ENCODE measurements at regions not wholly inside any gene's neighbourhood (a gene's known extent, or its start where the extent isn't known, plus 50 kb on each side); places are given as distances from the start of the nearest gene placed in this dataset.
A peak's percentile ranks its signal among the peaks of the same experiment; 100 is the strongest.

- no TSS peak for BruUV-seq (replicated peaks)
- Histone ChIP-seq H3K27me3 (ENCODE audit: low read length) (no peaks in the 10 kb centered on the region), H3K9me2 (replicated peaks; ENCODE audit: low read length) (no peaks in the 10 kb centered on the region), H4K20me1 (ENCODE audit: low read length) (0 out of 2 replicates have a peak, but pooled peaks cover 5% of the 10 kb centered on the region), H3K9ac (ENCODE audit: low read length) (no peak overlapping the region), H3K4me2 (ENCODE audit: low read length) (no peak overlapping the region), H3K4me3 (ENCODE audit: low read length) (no peak overlapping the region), H3F3A (ENCODE audit: low read length, unreplicated experiment) (no peaks in the 10 kb centered on the region), H3K36me3 (ENCODE audit: low read depth, low read length) (0 out of 2 replicates have a peak, but pooled peaks cover 3% of the 10 kb centered on the region), H2AFZ (ENCODE audit: low read length) (no peak overlapping the region), H3K9me3 (ENCODE audit: low read length) (no peaks in the 10 kb centered on the region), H3K4me1 (ENCODE audit: insufficient read depth, low read length) (peaks cover 9% of the 10 kb centered on the region), H3K27ac (ENCODE audit: low read length) (no peak overlapping the region), H3K79me2 (ENCODE audit: low read length) (peaks cover 69% of the 10 kb centered on the region)
- intact Hi-C loops (cut with micrococcal nuclease), result no loop called here
- ATAC-seq (no peak), DNase-seq (no peak)
- ChIA-PET POLR2A (ENCODE audit: unreplicated experiment) (interaction anchor here (0.6 kb wide), 3 partner anchors 8 to 350 kb away, joined by 3 to 4 read pairs (median 4); no protein-coding TSS in a partner anchor), CTCF (interaction anchor here (0.7 kb wide), 1 partner anchor 246 kb away, joined by 6 read pairs; no protein-coding TSS in a partner anchor)
- TF ChIP-seq EZH2phosphoT487 (IDR thresholded peaks at IDR 0.05; ENCODE audit: borderline replicate concordance, low read length), result no peak
- no peak for TF ChIP-seq CTCF (conservative IDR thresholded peaks at IDR 0.05; ENCODE audit: low read depth, low read length)
- no peak for TF ChIP-seq EZH2 (IDR thresholded peaks at IDR 0.05; ENCODE audit: low read length, unreplicated experiment)
Measured at GRCh38 chr14:71492346-71492745, 439.9 kb upstream of the RGS6 start.

DNA sequence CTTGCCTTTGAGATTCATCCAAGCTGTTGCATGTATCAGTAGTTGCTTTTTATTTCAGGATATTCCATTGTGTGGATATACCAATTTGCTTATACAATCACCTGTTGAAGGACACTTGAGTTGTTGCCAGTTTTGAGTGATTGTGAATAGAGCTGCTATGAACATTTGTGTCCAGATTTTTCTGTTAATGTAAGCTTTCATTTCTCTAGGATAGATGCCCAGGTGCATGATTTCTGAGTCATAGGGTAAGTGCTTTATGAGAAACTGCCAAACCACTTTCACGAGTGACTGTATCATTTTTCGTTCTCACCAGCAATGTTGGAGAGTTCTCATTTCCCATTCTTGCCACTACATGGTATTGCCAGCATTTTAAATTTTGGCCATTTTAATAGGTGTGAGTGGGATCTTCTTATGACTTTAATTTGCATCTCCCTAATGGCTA is 434.6 kb upstream of the RGS6 start:
- Histone ChIP-seq H4K20me1 (ENCODE audit: low read length) (peaks cover 10% of the 10 kb centered on the region; the same call in 1 of the 2 replicates), H3K9me2 (replicated peaks; ENCODE audit: low read length) (no peaks in the 10 kb centered on the region), H3K79me2 (ENCODE audit: low read length) (peaks cover 50% of the 10 kb centered on the region), H3K27ac (ENCODE audit: low read length) (no peak overlapping the region), H2AFZ (ENCODE audit: low read length) (no peak overlapping the region), H3F3A (ENCODE audit: low read length, unreplicated experiment) (no peaks in the 10 kb centered on the region), H3K4me3 (ENCODE audit: low read length) (no peak overlapping the region), H3K36me3 (ENCODE audit: low read depth, low read length) (no peaks in the 10 kb centered on the region), H3K4me1 (ENCODE audit: insufficient read depth, low read length) (peaks cover 10% of the 10 kb centered on the region), H3K9me3 (ENCODE audit: low read length) (no peaks in the 10 kb centered on the region), H3K27me3 (ENCODE audit: low read length) (no peaks in the 10 kb centered on the region), H3K4me2 (ENCODE audit: low read length) (0 out of 2 replicates have a peak overlapping the region, but pooled peaks have one; percentile 19), H3K9ac (ENCODE audit: low read length) (no peak overlapping the region)
- no peak for TF ChIP-seq EZH2 (IDR thresholded peaks at IDR 0.05; ENCODE audit: low read length, unreplicated experiment)
- no peak for TF ChIP-seq EZH2phosphoT487 (IDR thresholded peaks at IDR 0.05; ENCODE audit: borderline replicate concordance, low read length)
- DNase-seq (peak; percentile 56), ATAC-seq (peak; percentile 74)
- ChIA-PET CTCF (interaction anchor here (0.6 to 1.4 kb wide), 2 partner anchors 51 to 359 kb away, joined by 3 to 6 read pairs; no protein-coding TSS in a partner anchor), POLR2A (ENCODE audit: unreplicated experiment) (interaction anchor here (0.5 to 0.9 kb wide), 4 partner anchors 52 to 357 kb away, joined by 3 to 7 read pairs (median 3); no protein-coding TSS in a partner anchor)
- BruUV-seq (replicated peaks), result no TSS peak
- intact Hi-C loops (cut with micrococcal nuclease), result no loop called here

GRCh38 chr14:71498212-71498611 is 434.0 kb upstream of the RGS6 start:
- H4K20me1 ChIP-seq (ENCODE audit: low read length), result peaks cover 10% of the 10 kb centered on the region; the same call in 1 of the 2 replicates
- no peaks in the 10 kb centered on the region for H3K27me3 ChIP-seq (ENCODE audit: low read length)
- no peak overlapping the region for H3K27ac ChIP-seq (ENCODE audit: low read length)
- H3K36me3 ChIP-seq (ENCODE audit: low read depth, low read length), result no peaks in the 10 kb centered on the region
- H3F3A ChIP-seq (ENCODE audit: low read length, unreplicated experiment), result no peaks in the 10 kb centered on the region
- H3K9ac ChIP-seq (ENCODE audit: low read length), result no peak overlapping the region
- ChIA-PET POLR2A (ENCODE audit: unreplicated experiment) (interaction anchor here (0.5 to 0.9 kb wide), 2 partner anchors 333 to 356 kb away, joined by 3 read pairs; no protein-coding TSS in a partner anchor), CTCF (interaction anchor here (1.4 kb wide), 1 partner anchor 359 kb away, joined by 3 read pairs; no protein-coding TSS in a partner anchor)
- ATAC-seq (peak; percentile 13; the same call in 1 of the 2 replicates), DNase-seq (no peak)
- TF ChIP-seq CTCF (conservative IDR thresholded peaks at IDR 0.05; ENCODE audit: low read depth, low read length), result no peak
- no peak for TF ChIP-seq EZH2 (IDR thresholded peaks at IDR 0.05; ENCODE audit: low read length, unreplicated experiment)
- TF ChIP-seq EZH2phosphoT487 (IDR thresholded peaks at IDR 0.05; ENCODE audit: borderline replicate concordance, low read length), result no peak
- H3K4me2 ChIP-seq (ENCODE audit: low read length), result no peak overlapping the region
- H2AFZ ChIP-seq (ENCODE audit: low read length), result no peak overlapping the region
- H3K4me3 ChIP-seq (ENCODE audit: low read length), result no peak overlapping the region
- peaks cover 46% of the 10 kb centered on the region for H3K79me2 ChIP-seq (ENCODE audit: low read length)
- BruUV-seq (replicated peaks), result no TSS peak
- no peaks in the 10 kb centered on the region for H3K9me3 ChIP-seq (ENCODE audit: low read length)
- intact Hi-C loops (cut with micrococcal nuclease), result no loop called here
- H3K4me1 ChIP-seq (ENCODE audit: insufficient read depth, low read length), result peaks cover 10% of the 10 kb centered on the region
- H3K9me2 ChIP-seq (replicated peaks; ENCODE audit: low read length), result no peaks in the 10 kb centered on the region
